Upper lobe of left lung (tissue), 4 donors: ENCODE measurements at regions not wholly inside any gene's neighbourhood (a gene's known extent, or its start where the extent isn't known, plus 50 kb on each side); places are given as distances from the start of the nearest gene placed in this dataset.

Experiments
- CTCF ChIP-seq, 6 experiments: fragments of 450-650 bp in 4 of 6; fragments of 200-600 bp in 2 of 6; sonication (generic) in 2 of 6; IDR thresholded peaks; one replicate each; pipeline ENCODE4 v1.5.1; 2016 to 2019; ENCODE audit warnings: antibody characterized with exemption in 6 of 6
- POLR2A ChIP-seq, 4 donors: fragments of 450-650 bp; IDR thresholded peaks; one replicate each; pipeline ENCODE4 v1.5.1; 2016 to 2017; ENCODE audit warnings: antibody characterized with exemption in 4 of 4, mild to moderate bottlenecking in 2 of 4
- POLR2AphosphoS5 ChIP-seq, 2 donors: sonication (generic); formaldehyde crosslinking; IDR thresholded peaks; one replicate each; pipeline ENCODE4 v1.5.1; 2017; ENCODE audit warnings: antibody characterized with exemption in 2 of 2

GRCh38 chr7:41786944-41787343, 84.1 kb upstream of the INHBA start:
- TF ChIP-seq POLR2A (IDR thresholded peaks at IDR 0.05) (no peak), CTCF (IDR thresholded peaks at IDR 0.05) (no peak), POLR2AphosphoS5 (IDR thresholded peaks at IDR 0.05) (no peak)
